HFFc6 (cell line): ENCODE measurements at regions not wholly inside any gene's neighbourhood (a gene's known extent, or its start where the extent isn't known, plus 50 kb on each side); places are given as distances from the start of the nearest gene placed in this dataset.
"Not testable (repeated sequence)": the region's sequence is repeated elsewhere in the genome, so short reads cannot be mapped to it uniquely, and the experiment has no call there.

ENCODE experiments used
- DNase-seq: peaks from one replicate; pipeline ENCODE4 v3.0.0-alpha.2; 2018
- H3K27ac Mint-ChIP-seq: 2 replicates; pipeline ENCODE4 v1.8.0; 2020; ENCODE audit warnings: mild to moderate bottlenecking, mixed read lengths
- H3K27me3 Mint-ChIP-seq: 2 replicates; pipeline ENCODE4 v1.8.0; 2021; ENCODE audit warnings: mild to moderate bottlenecking, moderate library complexity, mixed read lengths; ENCODE audit not compliant: insufficient read depth
- H3K36me3 Mint-ChIP-seq: 2 replicates; pipeline ENCODE4 v1.8.0; 2021; ENCODE audit warnings: low read depth, mixed read lengths
- H3K4me1 Mint-ChIP-seq: 2 replicates; pipeline ENCODE4 v1.8.0; 2020; ENCODE audit warnings: low read depth, mixed read lengths
- H3K4me3 Mint-ChIP-seq: 2 replicates; pipeline ENCODE4 v1.8.0; 2020; ENCODE audit warnings: mild to moderate bottlenecking, moderate library complexity, mixed read lengths
- H3K9me3 Mint-ChIP-seq: 2 replicates; pipeline ENCODE4 v1.8.0; 2020; ENCODE audit warnings: mild to moderate bottlenecking, mixed read lengths
- CTCF ChIP-seq: fragments of 200-600 bp; sonication (generic); IDR thresholded peaks from 2 replicates; pipeline ENCODE4 v1.5.0; 2021; ENCODE audit warnings: antibody characterized with exemption, mild to moderate bottlenecking

GRCh38 chr5:100364757-100365478 lies 170.3 kb upstream of the FAM174A start:
- not testable (repeated sequence) for H3K27me3 Mint-ChIP-seq, H3K36me3 Mint-ChIP-seq, H3K27ac Mint-ChIP-seq, H3K4me3 Mint-ChIP-seq, H3K4me1 Mint-ChIP-seq, DNase-seq
- H3K9me3 Mint-ChIP-seq, result peaks cover 11% of the 10 kb centered on the region; the same call in 1 of the 2 replicates

DNA sequence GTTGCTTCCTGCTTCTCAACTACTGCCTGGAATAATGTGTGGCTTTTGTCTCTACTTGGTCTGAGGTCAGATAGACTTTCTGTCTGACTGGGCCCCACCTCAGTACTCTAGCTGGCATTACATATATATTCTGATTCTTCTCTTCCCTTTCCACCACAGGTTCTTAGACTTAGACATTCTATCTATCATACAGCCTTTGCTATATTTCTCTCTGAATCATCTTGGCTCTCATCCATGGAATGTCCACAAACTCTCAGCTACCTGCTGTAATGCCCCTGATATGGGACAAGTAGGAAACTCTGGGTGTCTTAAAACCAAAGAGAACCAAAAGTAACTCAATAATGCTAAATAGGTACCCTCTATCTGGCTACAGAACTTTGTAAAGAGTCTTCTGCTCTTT lies 170.8 kb upstream of the FAM174A start:
- H3K27me3 Mint-ChIP-seq, H3K4me1 Mint-ChIP-seq, H3K9me3 Mint-ChIP-seq, H3K27ac Mint-ChIP-seq, H3K4me3 Mint-ChIP-seq, H3K36me3 Mint-ChIP-seq, DNase-seq: not testable (repeated sequence)

- not testable (repeated sequence) for H3K4me3 Mint-ChIP-seq, H3K36me3 Mint-ChIP-seq, H3K27me3 Mint-ChIP-seq, H3K9me3 Mint-ChIP-seq, H3K27ac Mint-ChIP-seq, DNase-seq, H3K4me1 Mint-ChIP-seq
These were observed 175.2 kb upstream of the FAM174A start for GRCh38 chr5:100359998-100360397.

DNA sequence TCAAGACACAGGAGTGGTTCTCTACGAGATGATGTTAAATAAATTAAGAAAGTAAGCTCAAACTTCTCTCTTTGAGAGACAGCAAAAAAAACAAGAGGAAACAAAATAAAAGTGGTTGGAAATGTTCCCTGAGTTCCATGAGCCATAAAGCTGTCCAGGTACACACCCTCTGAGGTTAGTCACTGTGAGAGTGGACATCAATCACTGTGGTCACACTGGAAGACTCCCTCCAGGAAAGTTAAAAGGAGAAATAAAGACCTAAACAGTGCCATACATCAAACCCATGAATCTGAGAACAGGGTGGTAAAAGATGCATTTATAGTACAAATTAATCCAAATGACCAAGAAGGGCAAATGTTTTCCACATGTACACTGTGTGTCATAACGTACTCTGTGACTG lies 188.9 kb upstream of the FAM174A start:
- H3K9me3 Mint-ChIP-seq, H3K27ac Mint-ChIP-seq, H3K36me3 Mint-ChIP-seq, H3K4me3 Mint-ChIP-seq, H3K27me3 Mint-ChIP-seq, H3K4me1 Mint-ChIP-seq, DNase-seq: not testable (repeated sequence)

- not testable (repeated sequence) for H3K36me3 Mint-ChIP-seq, H3K27ac Mint-ChIP-seq, DNase-seq, H3K4me3 Mint-ChIP-seq, H3K9me3 Mint-ChIP-seq, H3K4me1 Mint-ChIP-seq, H3K27me3 Mint-ChIP-seq
These were observed 193.7 kb upstream of the FAM174A start for GRCh38 chr5:100341485-100341884.

DNA sequence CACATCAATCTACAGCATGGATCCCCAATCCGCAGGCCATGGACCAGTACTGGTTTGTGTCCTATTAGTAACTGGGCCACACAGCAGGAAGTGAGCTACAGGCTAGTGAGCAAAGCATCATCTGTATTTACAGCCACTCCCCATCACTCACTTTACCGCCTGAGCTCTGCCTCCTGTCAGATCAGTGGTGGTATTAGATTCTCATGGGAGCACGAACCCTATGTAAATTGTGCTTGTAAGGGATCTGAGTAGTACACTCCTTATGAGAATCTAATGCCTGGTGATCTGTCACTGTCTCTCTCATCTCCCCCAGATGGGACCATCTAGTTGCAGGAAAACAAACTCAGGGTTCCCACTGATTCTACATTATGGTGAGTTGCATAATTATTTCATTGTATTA lies 212.7 kb upstream of the FAM174A start:
- TF ChIP-seq CTCF, result no peak
- no peaks in the 10 kb centered on the region for H3K36me3 Mint-ChIP-seq
- DNase-seq, result no peak
- peaks cover 13% of the 10 kb centered on the region for H3K9me3 Mint-ChIP-seq
- no peak overlapping the region for H3K27ac Mint-ChIP-seq
- no peaks in the 10 kb centered on the region for H3K4me1 Mint-ChIP-seq
- H3K4me3 Mint-ChIP-seq, result no peak overlapping the region
- H3K27me3 Mint-ChIP-seq, result no peaks in the 10 kb centered on the region

DNA sequence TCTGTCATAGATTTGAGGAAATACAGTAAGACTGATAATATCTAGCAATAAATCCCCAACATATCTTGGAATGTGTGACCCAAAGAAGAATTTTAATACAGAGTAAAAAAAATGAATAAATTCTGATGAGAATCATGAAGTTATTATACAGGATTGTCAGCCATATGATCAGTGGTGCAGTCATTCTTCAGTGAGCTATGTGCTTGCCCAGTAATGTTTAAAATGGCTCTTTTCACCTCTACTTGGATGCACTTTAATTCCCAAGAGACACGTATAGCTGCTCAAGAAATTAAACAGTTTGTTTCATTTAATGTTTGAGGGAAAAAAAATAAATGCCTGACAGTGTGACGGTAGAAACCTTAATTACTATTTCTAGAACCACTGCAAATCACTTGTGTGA lies 215.3 kb upstream of the FAM174A start:
- H3K36me3 Mint-ChIP-seq, result no peaks in the 10 kb centered on the region
- H3K27me3 Mint-ChIP-seq, result no peaks in the 10 kb centered on the region; the same call in 1 of the 2 replicates
- no peaks in the 10 kb centered on the region for H3K4me1 Mint-ChIP-seq
- no peak for TF ChIP-seq CTCF
- no peak overlapping the region for H3K27ac Mint-ChIP-seq
- no peak for DNase-seq
- no peak overlapping the region for H3K4me3 Mint-ChIP-seq
- peaks cover 22% of the 10 kb centered on the region for H3K9me3 Mint-ChIP-seq

- no peak overlapping the region for H3K4me3 Mint-ChIP-seq
- TF ChIP-seq CTCF, result no peak
These were observed 221.5 kb upstream of the FAM174A start for GRCh38 chr5:100313657-100314056.

More at GRCh38 chr5:100313657-100314056, 221.5 kb upstream of the FAM174A start:
- DNase-seq, result no peak
- H3K4me1 Mint-ChIP-seq, result no peaks in the 10 kb centered on the region
- peaks cover 51% of the 10 kb centered on the region for H3K9me3 Mint-ChIP-seq
- H3K27ac Mint-ChIP-seq, result no peak overlapping the region
- H3K27me3 Mint-ChIP-seq, result peaks cover 2% of the 10 kb centered on the region
- no peaks in the 10 kb centered on the region for H3K36me3 Mint-ChIP-seq
